GDM1 (cell line): ENCODE measurements at regions not wholly inside any gene's neighbourhood (a gene's known extent, or its start where the extent isn't known, plus 50 kb on each side); places are given as distances from the start of the nearest gene placed in this dataset.
"Not testable (repeated sequence)": the region's sequence is repeated elsewhere in the genome, so short reads cannot be mapped to it uniquely, and the experiment has no call there.

ENCODE experiments used
- DNase-seq: peaks from one replicate; lab custom pipeline; 2025; lab: John Stamatoyannopoulos, UW

DNA sequence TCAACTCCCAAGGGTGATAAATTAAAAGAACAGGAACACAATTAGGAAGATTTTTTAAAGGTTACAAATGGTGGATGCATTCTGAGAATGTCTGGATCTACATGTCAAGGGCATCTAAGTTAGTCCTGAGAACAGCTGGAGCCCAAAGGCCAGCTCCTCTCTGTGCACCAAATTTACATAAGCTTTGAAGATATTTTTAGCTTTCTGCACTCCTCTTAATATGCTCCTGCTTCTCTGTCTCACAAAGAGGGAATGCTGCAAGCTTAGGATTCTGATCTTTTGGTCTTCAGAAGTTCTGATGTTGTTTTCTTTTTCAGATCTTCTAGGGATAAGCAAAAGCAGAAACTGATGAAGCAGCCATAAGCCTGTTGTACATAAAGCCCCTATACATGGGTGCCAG is 309.8 kb upstream of the NCAM1 start:
- DNase-seq, result no peak

DNA sequence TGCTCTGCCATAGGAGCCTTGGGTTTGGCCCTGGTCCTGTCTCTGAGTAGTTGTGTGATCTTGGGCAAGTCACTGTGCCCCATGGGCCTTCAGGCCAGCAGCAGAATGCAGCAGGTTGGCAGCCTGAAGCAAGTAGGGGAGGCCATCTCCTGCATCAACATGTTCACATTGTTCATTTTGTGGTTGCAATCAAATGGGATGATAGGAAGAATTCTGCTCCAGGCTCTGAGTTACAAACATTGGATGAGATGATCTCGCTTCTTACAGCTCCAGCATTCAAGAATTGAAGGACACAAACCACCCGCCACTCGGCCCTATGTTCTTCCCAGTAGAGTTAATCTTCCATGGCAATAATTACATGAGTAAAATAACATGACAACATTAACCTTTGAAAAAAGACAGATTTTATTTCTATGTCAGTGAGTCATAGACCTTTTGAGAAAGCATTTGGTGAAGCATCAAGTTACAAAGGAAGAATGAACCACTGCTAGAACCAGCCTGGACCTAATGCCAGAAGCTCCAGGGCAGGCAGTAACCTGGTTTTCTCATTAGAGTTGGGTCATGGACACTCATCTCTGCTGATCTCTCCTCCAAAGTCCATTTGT is 308.3 kb upstream of the NCAM1 start:
- no peak for DNase-seq

- no peak for DNase-seq
Measured at GRCh38 chr11:112655371-112655770, 305.8 kb upstream of the NCAM1 start.

GRCh38 chr11:112656772-112657428 is 304.3 kb upstream of the NCAM1 start:
- DNase-seq, result no peak

DNA sequence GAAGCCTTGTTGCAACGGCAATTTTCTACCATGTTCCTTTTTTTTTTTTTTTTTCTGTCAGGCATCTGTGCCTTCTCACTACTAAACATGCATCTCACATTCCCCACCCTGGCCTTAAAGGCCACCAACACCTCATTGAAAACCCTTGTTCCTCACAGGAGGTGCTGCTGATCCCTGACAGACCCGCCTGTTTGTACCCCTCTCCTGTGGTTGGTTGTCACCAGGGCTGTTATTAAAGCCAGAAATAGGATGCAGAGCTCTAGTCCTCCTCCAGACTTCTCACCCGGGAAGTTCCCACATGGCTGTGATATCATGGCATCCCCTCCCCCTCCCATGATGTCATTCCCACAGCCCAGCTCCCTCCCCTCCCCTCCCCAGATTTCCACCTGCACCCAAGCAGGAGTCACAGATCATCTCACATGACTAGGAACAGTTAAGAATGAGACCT is 302.8 kb upstream of the NCAM1 start:
- DNase-seq, result no peak

DNA sequence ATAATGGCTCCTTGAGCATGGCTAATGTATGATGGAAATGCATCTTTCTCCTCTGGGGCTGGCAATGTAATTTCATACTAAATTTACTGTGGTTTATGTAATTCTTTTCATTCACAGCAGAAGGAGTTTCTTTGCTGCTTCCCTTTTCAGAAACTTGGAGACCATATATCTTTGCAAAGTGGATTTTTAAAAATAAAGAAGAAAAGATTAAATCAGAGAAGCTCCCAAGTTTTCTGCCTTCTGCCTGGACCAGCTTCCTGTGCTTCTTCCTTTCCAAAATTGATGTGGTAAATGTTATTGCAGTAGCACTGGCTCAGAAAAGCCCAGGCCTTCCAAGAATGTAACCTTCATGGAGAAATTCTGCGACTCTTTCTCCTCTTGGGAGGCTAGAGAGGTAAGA is 300.1 kb upstream of the NCAM1 start:
- DNase-seq, result no peak

DNA sequence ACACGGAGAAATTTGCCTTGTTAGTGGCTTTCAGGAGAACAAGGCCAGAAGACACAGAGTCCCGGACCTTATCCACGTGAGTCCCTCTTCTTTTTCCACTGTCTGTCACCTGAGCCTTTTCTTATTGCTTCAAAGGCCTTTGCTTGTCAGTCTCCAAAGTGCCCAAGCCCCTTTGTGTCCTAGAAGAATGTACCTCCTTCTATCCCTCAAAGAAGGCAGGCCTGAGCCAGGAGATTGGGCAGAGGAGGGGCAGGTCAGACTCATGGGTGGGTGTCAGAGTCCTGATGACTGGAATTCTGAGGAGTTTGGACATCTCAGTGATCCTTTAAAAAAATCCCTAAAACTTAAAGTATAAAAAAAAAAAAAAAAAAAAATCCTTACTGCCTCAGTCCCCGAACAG is 299.6 kb upstream of the NCAM1 start:
- no peak for DNase-seq

DNA sequence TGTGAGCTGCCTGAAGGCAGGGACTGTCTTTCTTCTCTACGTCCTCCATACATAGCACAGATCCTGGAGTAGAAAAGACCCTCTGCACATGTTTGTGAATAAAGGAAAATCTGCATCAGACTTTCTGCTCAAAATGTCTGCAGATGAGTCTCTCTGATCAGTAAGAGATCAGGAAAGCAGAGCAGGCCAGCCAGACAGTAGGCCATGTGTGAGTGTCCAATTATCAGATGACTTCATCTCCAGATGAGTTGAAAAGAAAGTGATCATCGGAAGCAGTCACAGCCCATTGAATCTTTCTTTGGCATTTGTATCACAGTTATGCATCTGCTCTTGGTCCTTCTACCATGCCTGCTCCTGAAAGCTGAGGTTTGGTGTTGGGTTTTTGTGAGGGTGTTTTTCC is 298.7 kb upstream of the NCAM1 start:
- DNase-seq, result no peak

DNA sequence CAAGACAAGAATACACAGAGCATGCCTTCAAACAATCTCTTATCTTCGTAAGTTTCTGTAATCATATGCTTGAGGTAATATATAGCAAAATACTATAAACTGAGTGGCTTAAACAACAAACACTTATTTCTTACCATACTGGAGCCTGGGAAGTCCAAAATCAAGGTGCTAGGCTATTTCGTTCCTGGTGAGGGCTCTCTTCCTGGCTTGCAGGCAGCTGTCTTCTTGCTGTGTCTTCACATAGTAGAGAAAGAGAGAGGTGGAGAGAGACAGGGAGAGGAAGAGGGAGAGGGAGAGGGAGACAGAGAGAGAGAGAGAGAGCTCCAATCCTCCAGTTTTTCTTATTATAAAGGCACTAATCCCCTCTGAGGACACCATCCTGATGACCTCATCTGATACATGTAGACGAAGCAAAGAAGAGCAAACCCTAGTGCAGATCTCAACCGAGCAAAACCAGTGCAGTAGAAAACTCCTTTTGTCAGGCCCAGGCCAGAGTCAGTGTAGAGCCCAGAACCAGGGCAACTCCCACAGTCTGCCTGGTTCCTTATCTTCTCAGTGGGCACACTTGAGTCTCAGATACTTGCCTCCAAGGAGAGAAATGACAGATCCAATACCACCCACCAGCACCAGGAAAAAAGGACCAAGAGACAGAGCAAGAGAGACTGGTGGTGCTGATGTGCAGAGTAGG is 297.1 kb upstream of the NCAM1 start:
- DNase-seq, result no peak

- no peak for DNase-seq
Measured at GRCh38 chr11:112665291-112665690, 295.9 kb upstream of the NCAM1 start.

DNA sequence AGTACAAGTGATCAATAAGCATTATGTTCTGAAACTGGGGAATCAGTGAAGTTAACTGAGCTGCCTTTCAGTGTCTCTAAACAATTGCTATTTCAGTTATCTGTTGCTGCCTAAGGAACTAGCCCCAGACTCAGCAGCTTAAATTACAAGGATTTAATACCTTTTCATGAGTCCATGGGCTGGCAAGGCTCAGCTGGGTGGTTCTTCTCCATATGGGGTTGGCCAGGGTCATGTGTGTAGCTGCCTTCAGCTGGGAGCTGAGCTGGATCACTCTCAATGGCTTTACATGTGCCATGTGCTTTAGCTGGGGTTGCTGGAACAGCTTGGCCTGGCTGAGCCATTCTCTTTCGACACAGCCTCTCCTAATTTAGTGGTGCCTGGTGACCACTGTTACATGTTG is 295.0 kb upstream of the NCAM1 start:
- DNase-seq, result no peak

DNA sequence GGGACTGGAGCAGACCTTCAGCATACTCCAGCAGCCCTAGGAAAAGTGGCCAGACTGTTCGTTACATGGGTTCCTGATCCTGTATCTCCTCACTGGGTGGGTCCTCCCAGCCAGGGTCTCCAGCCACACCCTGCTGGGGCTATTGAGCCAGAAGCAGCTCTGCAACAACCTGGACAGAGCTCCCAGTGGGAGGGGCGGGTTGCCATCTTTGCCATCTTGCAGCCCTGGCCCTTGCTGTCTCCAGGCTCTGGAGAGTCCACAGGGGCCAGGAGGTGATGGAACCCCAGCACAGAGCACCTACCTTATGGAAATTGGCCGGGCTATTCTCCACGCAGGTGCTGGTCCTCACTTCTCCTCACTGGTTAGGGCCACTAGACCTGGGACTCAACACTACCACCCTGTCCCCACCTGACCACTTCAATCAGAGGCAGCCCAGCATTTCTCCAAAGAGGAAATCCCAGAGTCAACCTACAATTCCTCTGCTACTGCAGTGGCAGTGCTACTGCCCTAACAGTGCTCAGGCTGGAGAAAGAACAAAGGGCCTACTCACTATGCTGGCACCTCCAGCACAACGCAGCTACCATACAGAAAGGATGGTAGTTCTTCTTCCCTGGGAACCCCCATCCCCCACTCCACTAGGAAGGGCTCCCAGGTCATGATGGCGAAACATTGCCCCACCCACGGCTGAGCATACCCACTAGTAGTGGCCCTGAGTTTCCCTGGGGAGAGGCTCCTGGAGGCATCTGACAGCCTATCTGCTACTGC is 290.2 kb upstream of the NCAM1 start:
- no peak for DNase-seq

GRCh38 chr11:112673401-112673800 is 287.8 kb upstream of the NCAM1 start:
- not testable (repeated sequence) for DNase-seq

GRCh38 chr11:112685111-112685510 is 276.1 kb upstream of the NCAM1 start:
- no peak for DNase-seq

DNA sequence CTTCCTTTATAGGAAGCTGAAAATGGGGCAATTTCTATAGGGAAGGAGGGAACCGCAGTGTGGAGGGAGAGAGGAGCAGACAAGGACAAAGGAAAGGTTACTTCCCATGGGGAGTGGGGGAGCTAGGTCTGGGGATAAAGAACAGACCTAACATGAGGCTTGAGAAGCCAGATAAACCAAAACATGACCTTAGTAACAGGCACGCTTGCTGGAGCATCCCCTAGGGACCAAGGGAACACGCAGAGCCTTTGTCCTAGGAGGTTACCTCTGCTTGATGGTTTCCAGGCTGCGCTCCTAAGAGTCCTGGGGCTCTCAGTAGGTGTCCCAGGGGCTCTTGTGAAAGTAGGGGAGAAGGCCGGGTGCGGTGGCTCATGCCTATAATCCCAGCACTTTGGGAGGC is 271.4 kb upstream of the NCAM1 start:
- DNase-seq, result no peak

DNA sequence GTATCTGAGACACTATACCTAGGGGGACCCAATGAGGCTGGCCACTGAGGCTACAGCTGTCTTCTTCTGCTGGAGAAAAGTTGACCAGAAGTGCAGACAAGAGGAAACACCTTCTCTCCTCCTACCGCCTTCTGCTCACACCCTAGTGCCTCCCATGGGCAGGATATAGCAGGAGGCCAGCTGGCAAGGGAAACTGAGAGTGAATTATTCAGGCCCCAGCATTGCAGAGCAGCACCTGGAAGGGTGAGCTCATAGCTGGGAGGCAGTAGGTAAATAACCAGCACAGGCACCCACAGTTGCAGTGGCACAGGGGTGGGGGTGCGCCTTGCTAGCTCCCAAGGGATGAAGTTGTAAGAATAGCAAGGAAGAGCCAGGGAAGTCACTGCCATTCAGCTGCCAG is 267.4 kb upstream of the NCAM1 start:
- no peak for DNase-seq

GRCh38 chr11:112694245-112694644 is 267.0 kb upstream of the NCAM1 start:
- DNase-seq, result no peak

DNA sequence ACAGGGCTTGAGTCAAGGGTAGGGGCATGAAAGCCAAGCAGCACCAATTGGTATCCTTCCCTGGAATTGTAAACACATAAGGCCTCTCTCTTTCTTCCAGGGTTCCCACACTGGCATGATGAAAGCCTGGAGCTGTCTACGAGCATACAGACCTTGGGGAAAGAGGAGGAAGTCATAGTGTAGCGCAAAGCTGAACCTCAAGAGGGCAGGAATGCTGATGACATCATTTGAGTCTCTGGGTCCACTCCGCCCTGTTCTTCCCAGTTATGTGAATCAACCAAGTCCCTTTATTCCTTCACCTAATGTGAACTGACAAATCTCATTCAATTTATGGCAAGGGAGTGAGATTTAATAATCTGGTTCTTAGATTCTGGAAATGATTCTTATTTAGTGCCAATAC is 266.4 kb upstream of the NCAM1 start:
- DNase-seq, result no peak

DNA sequence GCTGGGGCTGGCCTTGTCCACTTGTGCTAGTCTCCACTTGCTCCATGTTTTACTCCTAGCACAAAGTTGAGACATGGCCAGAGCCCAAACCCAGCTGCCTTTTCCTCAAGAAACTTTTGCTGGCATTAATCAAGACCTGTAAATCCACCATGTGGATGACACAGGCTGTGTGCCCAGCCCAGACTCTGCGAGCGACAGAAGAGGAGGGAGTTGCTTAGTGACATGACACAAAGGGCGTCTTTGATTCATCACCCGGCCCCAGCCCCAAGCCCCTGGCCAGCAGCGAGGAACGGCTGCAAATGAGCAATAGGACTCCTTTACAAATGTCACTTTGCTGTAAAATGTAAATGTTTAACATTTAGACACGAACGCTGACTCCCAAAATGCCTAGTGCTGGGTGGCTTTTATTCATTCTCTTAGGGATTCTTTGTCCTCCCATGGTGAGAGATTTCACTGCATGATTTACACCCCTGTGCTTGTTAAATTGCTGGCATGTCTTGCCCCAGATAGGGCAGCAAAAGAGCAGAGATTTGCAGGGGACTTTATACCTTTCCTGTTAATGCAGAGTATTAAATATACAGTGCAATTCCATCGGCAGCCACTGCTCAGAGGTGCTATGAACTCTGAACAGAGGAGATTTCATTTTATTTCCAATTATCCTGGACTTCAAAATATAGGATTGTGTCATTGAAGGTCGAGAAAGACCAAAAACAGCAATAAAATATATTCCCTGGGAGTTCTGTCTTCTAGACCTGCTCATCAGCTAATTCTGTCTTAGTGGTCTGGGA is 263.6 kb upstream of the NCAM1 start:
- no peak for DNase-seq

DNA sequence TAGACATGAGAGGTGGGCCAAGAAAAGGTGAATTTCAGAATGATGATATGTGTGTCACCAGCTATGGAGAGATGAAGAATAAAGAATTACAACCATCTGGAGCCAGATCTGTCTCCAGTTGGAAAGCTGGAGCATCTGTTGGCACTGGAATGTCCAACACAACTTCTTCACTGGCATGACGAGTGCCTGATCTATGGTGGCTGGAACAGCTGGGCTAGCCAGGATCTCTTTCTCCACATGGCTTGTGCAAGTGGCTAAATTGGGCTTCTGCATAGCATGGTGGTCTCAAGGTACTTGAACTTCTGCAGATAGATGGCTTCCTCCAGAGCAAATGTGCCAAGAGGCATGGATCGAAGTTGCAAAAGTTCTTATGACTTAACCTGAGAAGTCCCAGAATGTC is 256.1 kb upstream of the NCAM1 start:
- DNase-seq, result no peak

DNA sequence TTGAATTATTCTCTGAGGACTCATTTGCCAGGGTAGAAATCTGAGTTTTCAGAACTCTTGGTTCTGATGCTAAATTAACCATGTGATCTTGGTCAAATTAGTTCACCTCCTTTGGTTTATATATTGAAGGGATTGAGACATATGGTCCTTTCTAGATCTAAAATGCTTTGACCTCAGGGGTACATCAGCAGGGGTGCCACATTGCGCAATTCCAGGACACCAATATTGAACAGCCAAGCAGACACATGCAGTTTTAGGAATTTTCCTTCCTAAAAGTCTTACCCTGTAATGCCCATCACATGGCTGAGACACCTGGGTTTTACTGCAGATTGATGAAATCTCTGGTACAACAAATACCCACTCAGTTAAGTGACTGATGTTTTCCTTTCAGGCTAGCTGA is 254.4 kb upstream of the NCAM1 start:
- DNase-seq, result no peak

- DNase-seq, result not testable (repeated sequence)
Measured at GRCh38 chr11:112714340-112714739, 246.9 kb upstream of the NCAM1 start.
